Right forelimb (tissue), 1 donor: ENCODE measurements at regions not wholly inside any gene's neighbourhood (a gene's known extent, or its start where the extent isn't known, plus 50 kb on each side); places are given as distances from the start of the nearest gene placed in this dataset.
"Not testable (repeated sequence)": the region's sequence is repeated elsewhere in the genome, so short reads cannot be mapped to it uniquely, and the experiment has no call there.

Source experiments
- DNase-seq: peaks from one replicate; pipeline ENCODE4 v3.0.0-alpha.2; 2018

GRCh38 chr1:203999618-204000017 lies 73.3 kb upstream of the SOX13 start:
- no peak for DNase-seq

GRCh38 chr1:204001166-204001901 lies 71.6 kb upstream of the SOX13 start:
- no peak for DNase-seq

- DNase-seq: no peak
These were observed 70.3 kb upstream of the SOX13 start for GRCh38 chr1:204002614-204003013.

- no peak for DNase-seq
These were observed 69.4 kb upstream of the SOX13 start for GRCh38 chr1:204003536-204003935.

- DNase-seq: no peak
These were observed 61.5 kb upstream of the SOX13 start for GRCh38 chr1:204011426-204011825.

GRCh38 chr1:204013052-204013451 lies 59.9 kb upstream of the SOX13 start:
- DNase-seq: no peak

GRCh38 chr1:204014336-204014735 lies 58.6 kb upstream of the SOX13 start:
- DNase-seq: no peak

GRCh38 chr1:204014961-204015360 lies 58.0 kb upstream of the SOX13 start:
- DNase-seq: not testable (repeated sequence)

GRCh38 chr1:204017032-204017431 lies 55.9 kb upstream of the SOX13 start:
- DNase-seq: no peak

- DNase-seq: no peak
These were observed 54.5 kb upstream of the SOX13 start for GRCh38 chr1:204018460-204018859.
